ENCODE measurements at regions not wholly inside any gene's neighbourhood (a gene's known extent, or its start where the extent isn't known, plus 50 kb on each side); places are given as distances from the start of the nearest gene placed in this dataset.

- no peak for TF ChIP-seq CTCF (IDR thresholded peaks at IDR 0.05)
Measured at GRCh38 chr6:133705731-133706130, 183.2 kb upstream of the TCF21 start.

GRCh38 chr6:133707456-133707855 lies 181.5 kb upstream of the TCF21 start:
- no peak for TF ChIP-seq CTCF (IDR thresholded peaks at IDR 0.05)

- no peak for TF ChIP-seq CTCF (IDR thresholded peaks at IDR 0.05)
Measured at GRCh38 chr6:133710826-133711225, 178.1 kb upstream of the TCF21 start.

- TF ChIP-seq CTCF (IDR thresholded peaks at IDR 0.05) = no peak
Measured at GRCh38 chr6:133715270-133715669, 173.6 kb upstream of the TCF21 start.

- TF ChIP-seq CTCF (IDR thresholded peaks at IDR 0.05) = no peak
Measured at GRCh38 chr6:133724726-133725125, 164.2 kb upstream of the TCF21 start.

- TF ChIP-seq CTCF (IDR thresholded peaks at IDR 0.05) = no peak
Measured at GRCh38 chr6:133726188-133726587, 162.7 kb upstream of the TCF21 start.

GRCh38 chr6:133730881-133731280 lies 158.0 kb upstream of the TCF21 start:
- no peak for TF ChIP-seq CTCF (IDR thresholded peaks at IDR 0.05)

- no peak for TF ChIP-seq CTCF (IDR thresholded peaks at IDR 0.05)
Measured at GRCh38 chr6:133740218-133740617, 148.7 kb upstream of the TCF21 start.
